ENCODE measurements at regions not wholly inside any gene's neighbourhood (a gene's known extent, or its start where the extent isn't known, plus 50 kb on each side); places are given as distances from the start of the nearest gene placed in this dataset.

DNA sequence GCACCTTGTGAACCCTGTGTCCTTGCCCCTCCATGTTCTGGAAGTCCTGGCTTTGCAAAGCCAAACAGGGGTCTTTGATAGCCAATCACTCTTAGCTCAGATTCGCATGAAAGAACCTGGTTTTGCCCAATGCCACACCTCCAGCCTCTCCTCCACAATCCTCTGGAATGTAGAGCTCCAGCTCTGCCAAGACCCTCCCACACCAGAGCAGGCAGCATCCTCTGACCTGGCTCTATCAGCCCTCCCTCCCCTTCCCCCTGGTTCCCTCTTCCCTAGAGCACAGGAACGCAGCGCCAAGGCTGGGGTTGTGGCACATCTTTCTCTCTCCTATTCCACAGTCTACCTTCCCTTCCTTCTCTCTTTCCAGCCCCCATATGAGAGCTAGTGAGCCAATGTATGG lies 133.3 kb downstream of the RPLP1 start:
- Mint-ChIP-seq H3K4me1 (ENCODE audit: low read depth, unreplicated experiment) (peaks cover 9% of the 10 kb centered on the region), H3K27me3 (ENCODE audit: unreplicated experiment) (peaks cover 94% of the 10 kb centered on the region), H3K4me3 (ENCODE audit: low read depth, unreplicated experiment) (no peak overlapping the region), H3K36me3 (ENCODE audit: insufficient read depth, unreplicated experiment) (no peaks in the 10 kb centered on the region), H3K9me3 (ENCODE audit: low read depth, unreplicated experiment) (no peaks in the 10 kb centered on the region), H3K27ac (ENCODE audit: unreplicated experiment) (no peak overlapping the region)
- CTCF ChIA-PET = interaction anchor here (0.5 kb wide), 1 partner anchor 29 kb away, joined by 3 read pairs; no protein-coding TSS in a partner anchor
- no TSS peak for BruUV-seq (replicated peaks)
- TF ChIP-seq, protein P1, sequence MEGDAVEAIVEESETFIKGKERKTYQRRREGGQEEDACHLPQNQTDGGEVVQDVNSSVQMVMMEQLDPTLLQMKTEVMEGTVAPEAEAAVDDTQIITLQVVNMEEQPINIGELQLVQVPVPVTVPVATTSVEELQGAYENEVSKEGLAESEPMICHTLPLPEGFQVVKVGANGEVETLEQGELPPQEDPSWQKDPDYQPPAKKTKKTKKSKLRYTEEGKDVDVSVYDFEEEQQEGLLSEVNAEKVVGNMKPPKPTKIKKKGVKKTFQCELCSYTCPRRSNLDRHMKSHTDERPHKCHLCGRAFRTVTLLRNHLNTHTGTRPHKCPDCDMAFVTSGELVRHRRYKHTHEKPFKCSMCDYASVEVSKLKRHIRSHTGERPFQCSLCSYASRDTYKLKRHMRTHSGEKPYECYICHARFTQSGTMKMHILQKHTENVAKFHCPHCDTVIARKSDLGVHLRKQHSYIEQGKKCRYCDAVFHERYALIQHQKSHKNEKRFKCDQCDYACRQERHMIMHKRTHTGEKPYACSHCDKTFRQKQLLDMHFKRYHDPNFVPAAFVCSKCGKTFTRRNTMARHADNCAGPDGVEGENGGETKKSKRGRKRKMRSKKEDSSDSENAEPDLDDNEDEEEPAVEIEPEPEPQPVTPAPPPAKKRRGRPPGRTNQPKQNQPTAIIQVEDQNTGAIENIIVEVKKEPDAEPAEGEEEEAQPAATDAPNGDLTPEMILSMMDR (IDR thresholded peaks at IDR 0.05; ENCODE audit: unreplicated experiment) = no peak
- DNase-seq = no peak
- intact Hi-C loops (cut with micrococcal nuclease; ENCODE audit: unreplicated experiment) = no loop called here

DNA sequence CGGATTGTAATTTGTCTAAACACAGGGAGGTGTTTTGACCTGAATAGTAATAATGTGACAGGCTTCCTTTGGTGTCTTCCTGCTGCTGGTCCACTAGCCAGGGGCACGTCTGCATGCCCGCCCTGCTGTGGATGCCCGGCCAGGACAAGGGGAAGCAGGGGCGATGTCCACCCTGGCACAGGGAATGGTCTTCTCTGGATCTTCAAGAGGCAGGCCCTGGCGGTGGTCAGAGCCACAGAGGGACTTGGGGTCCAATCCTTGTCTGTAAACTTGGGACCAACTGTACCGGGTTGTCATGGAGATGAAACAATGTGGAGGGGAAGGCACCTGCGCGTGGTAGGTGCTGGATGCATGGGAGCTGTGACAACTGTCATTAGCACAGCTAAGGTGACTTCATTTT lies 134.1 kb downstream of the RPLP1 start:
- Mint-ChIP-seq H3K9me3 (ENCODE audit: low read depth, unreplicated experiment) (no peaks in the 10 kb centered on the region), H3K4me1 (ENCODE audit: low read depth, unreplicated experiment) (peaks cover 17% of the 10 kb centered on the region), H3K4me3 (ENCODE audit: low read depth, unreplicated experiment) (no peak overlapping the region), H3K27me3 (ENCODE audit: unreplicated experiment) (peaks cover 94% of the 10 kb centered on the region), H3K36me3 (ENCODE audit: insufficient read depth, unreplicated experiment) (no peaks in the 10 kb centered on the region), H3K27ac (ENCODE audit: unreplicated experiment) (no peak overlapping the region)
- TF ChIP-seq, protein P1 (IDR thresholded peaks at IDR 0.05; ENCODE audit: unreplicated experiment) = no peak
- DNase-seq = no peak
- BruUV-seq (replicated peaks) = no TSS peak
- intact Hi-C loops (cut with micrococcal nuclease; ENCODE audit: unreplicated experiment) = no loop called here
- CTCF ChIA-PET = no interaction called here

DNA sequence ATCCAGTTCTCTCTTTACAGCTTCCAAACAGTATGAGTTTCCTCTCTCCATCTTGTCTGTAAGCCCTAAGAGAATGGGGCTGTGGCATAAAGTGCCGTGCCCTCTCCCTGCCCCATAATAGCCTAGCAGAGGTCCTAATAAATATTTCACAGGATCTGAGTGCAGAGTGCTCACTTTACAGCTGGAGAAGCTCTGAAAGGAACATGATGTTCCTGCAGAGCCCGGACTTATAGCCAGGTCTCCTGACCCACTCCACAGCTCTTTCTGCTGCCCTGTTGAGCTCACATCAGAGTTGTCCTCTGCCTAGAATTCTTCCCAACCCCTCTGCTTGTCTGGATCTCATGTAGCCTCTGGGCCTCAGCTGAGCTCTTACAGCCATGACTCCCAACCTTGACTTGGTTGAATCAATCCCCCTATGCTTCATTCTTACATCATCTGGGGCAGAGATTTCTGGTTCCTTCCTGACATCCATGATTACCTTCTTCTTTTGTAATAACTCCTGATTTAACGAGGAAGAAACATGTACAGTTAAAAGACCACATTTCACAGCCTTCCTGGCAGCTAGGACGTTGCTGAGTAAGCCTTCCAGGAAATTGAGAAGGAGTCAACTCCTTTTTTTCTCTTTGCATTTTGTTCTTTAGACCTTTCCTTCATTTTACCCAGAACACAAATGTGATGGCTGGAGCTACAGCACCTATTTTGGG lies 135.3 kb downstream of the RPLP1 start:
- no peak for DNase-seq
- intact Hi-C loops (cut with micrococcal nuclease; ENCODE audit: unreplicated experiment) = no loop called here
- no peak overlapping the region for H3K27ac Mint-ChIP-seq (ENCODE audit: unreplicated experiment)
- peaks cover 24% of the 10 kb centered on the region for H3K4me1 Mint-ChIP-seq (ENCODE audit: low read depth, unreplicated experiment)
- no peak overlapping the region for H3K4me3 Mint-ChIP-seq (ENCODE audit: low read depth, unreplicated experiment)
- CTCF ChIA-PET = no interaction called here
- H3K9me3 Mint-ChIP-seq (ENCODE audit: low read depth, unreplicated experiment) = no peaks in the 10 kb centered on the region
- peaks cover 86% of the 10 kb centered on the region for H3K27me3 Mint-ChIP-seq (ENCODE audit: unreplicated experiment)
- BruUV-seq (replicated peaks) = no TSS peak
- H3K36me3 Mint-ChIP-seq (ENCODE audit: insufficient read depth, unreplicated experiment) = no peaks in the 10 kb centered on the region
- TF ChIP-seq, protein P1 (IDR thresholded peaks at IDR 0.05; ENCODE audit: unreplicated experiment) = no peak

DNA sequence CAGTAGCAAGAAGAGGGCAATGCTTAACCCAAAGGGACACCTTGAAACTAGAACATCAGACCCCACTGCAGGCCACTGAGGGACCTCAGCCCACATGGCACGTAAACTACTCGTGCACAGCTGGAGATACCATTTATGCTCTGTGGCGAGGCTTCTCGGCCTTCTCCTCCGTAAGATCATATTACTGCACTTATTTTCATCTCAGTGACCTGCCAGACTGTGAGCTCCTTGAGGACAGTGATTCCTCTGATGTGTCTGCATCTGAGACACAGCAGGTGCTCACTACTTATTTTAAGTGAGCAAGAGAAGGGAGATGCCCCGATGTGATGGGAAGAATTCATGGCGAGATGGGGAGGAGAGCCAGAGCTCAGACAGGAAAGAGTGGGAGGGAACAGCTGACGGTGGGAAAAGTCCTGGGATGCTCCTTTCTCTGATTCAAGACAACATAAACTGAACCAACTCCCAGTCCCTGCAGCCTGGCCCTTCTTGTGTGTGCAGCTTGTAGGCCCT lies 137.6 kb downstream of the RPLP1 start:
- H3K9me3 Mint-ChIP-seq (ENCODE audit: low read depth, unreplicated experiment) = no peaks in the 10 kb centered on the region
- H3K36me3 Mint-ChIP-seq (ENCODE audit: insufficient read depth, unreplicated experiment) = peaks cover 7% of the 10 kb centered on the region
- CTCF ChIA-PET = interaction anchor here (1.4 kb wide), 1 partner anchor 11 kb away, joined by 3 read pairs; no protein-coding TSS in a partner anchor
- TF ChIP-seq, protein P1 (IDR thresholded peaks at IDR 0.05; ENCODE audit: unreplicated experiment) = no peak
- BruUV-seq (replicated peaks) = no TSS peak
- no peak overlapping the region for H3K4me3 Mint-ChIP-seq (ENCODE audit: low read depth, unreplicated experiment)
- no peak for DNase-seq
- H3K27me3 Mint-ChIP-seq (ENCODE audit: unreplicated experiment) = peaks cover 65% of the 10 kb centered on the region
- intact Hi-C loops (cut with micrococcal nuclease; ENCODE audit: unreplicated experiment) = loop anchor here (5.0 kb wide), 2 partner anchors 132 to 507 kb away; partner anchors contain the start of gene TLE3
- H3K4me1 Mint-ChIP-seq (ENCODE audit: low read depth, unreplicated experiment) = peaks cover 41% of the 10 kb centered on the region
- no peak overlapping the region for H3K27ac Mint-ChIP-seq (ENCODE audit: unreplicated experiment)

All from Calu3 (cell line).